SK-MEL-5 (cell line): ENCODE measurements at regions not wholly inside any gene's neighbourhood (a gene's known extent, or its start where the extent isn't known, plus 50 kb on each side); places are given as distances from the start of the nearest gene placed in this dataset.

ENCODE experiments used
- DNase-seq: peaks from one replicate; pipeline ENCODE4 v3.0.0-alpha.2; 2016; ENCODE audit warnings: low read depth, low spot score
- in situ Hi-C: cut with HindIII; loops from 2 replicates; pipeline ENCODE4 v1.10.0; 2016; ENCODE audit warnings: low sequenced_read_pairs, high pct_unique_total_duplicates, low pct_unique_long_range_greater_than_20kb

GRCh38 chr5:124581738-124582560 is 164.5 kb downstream of the ZNF608 start:
- in situ Hi-C loops = no loop called here
- DNase-seq = no peak

GRCh38 chr5:124580925-124581737 is 165.3 kb downstream of the ZNF608 start:
- in situ Hi-C loops = no loop called here
- peak; percentile 42 for DNase-seq

DNA sequence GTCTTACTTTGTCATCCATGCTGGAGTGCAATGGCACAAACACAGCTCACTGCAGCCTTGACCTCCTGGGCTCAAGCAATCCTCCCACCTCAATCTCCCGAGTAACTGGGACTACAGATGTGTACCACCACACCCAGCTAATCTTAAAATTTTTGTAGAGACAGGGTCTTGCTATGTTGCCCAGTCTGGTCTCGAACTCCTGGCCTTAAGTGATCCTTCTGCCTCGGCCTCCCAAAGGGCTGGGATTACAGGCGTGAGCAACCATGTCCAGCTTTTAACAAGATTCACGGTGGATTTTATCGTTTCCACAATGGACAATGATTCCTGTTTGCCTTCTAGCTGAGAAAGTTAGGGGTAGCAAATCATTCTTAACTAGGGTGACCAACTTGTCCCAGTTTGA is 165.9 kb downstream of the ZNF608 start:
- in situ Hi-C loops = no loop called here

GRCh38 chr5:124576848-124577409 is 169.5 kb downstream of the ZNF608 start:
- in situ Hi-C loops = no loop called here

More for the DNA sequence above, 165.9 kb downstream of the ZNF608 start:
- DNase-seq = no peak

DNA sequence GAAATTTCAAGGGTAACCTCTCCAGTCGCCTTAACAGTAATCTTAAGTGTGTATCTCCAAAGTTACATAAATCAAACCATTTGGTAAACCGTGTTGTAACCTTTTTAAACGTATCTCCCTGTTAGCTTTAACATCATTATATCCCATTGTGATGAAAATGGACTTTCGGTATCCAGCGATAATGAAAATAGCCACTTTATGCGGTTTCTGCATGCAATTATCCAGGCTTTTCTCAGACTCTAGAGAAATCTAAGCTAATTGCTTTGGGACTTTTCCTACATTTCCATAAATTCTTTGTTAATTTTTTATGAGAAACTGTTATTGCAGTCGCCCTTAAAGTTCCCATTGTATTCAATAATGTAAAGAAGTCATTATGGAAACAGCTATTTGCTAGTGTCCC is 170.7 kb downstream of the ZNF608 start:
- no peak for DNase-seq
- in situ Hi-C loops = no loop called here

More at GRCh38 chr5:124576848-124577409, 169.5 kb downstream of the ZNF608 start:
- DNase-seq = no peak

- DNase-seq = peak; percentile 51
- in situ Hi-C loops = no loop called here
Measured at GRCh38 chr5:124574521-124575436, 171.7 kb downstream of the ZNF608 start.

GRCh38 chr5:124572971-124573370 is 173.5 kb downstream of the ZNF608 start:
- DNase-seq = no peak
- in situ Hi-C loops = no loop called here

GRCh38 chr5:124570285-124571035 is 176.0 kb downstream of the ZNF608 start:
- DNase-seq = no peak
- in situ Hi-C loops = no loop called here

DNA sequence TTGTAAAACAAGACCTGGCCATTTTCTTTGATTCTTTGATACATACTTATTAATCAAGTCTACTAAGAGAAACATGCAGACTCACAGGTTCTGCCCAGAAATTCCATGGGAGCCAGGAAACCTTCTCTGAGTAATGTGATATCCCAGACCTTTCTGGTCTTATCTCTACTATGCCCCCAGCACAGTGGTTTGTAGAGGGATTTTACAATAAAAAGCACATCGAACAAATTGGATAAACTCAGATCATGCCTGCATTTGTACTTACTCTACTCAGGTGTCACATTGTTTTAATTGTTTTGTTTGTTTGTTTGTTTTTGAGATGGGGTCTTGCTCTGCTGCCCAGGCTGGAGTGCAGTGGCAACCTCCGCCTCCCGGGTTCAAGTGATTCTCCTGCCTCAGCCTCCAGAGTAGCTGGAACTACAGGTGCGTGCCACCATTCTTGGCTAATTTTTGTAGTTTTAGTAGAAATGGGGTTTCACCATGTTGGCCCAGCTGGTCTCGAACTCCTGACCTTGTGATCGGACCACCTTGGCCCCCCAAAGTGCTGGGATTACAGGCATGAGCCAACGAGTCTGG is 179.5 kb downstream of the ZNF608 start:
- in situ Hi-C loops = no loop called here
- no peak for DNase-seq

DNA sequence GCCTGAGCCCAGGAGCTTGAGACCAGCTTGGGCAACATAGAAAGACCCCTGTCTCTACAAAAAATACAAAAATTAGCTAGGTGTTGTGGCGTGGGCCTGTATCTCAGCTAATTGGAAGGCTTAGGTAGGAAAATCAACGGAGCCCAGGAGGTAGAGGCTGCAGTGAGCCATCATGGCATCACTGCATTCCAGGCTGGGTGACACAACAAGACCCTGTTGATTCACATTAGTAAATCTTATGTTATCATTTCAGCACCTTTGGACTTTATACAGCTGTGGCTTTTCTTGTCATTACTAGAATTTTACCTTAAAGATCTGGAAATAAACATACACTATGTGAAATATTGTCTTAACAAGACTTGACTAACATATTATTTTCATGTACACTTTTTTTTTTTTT is 185.0 kb downstream of the ZNF608 start:
- DNase-seq = no peak
- in situ Hi-C loops = no loop called here

DNA sequence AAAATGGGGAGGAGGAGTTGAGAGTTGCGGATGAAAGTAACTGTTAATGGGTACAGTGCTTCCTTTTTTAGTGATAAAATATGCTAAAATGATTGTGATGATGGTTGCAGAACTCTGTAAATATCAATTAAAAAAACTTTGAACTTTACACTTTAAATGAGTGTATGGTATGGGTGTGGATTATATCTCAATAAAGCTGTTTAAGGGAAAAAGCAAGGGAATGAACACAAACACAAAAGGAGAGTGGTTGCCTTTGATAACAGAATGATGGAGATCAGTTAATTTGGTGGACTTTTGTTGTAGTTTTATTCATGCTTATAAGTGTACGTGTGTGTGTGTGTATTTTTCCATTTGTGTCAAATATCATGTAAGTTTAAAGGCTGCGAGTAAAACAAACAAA is 186.1 kb downstream of the ZNF608 start:
- DNase-seq = no peak

GRCh38 chr5:124557761-124558160 is 188.7 kb downstream of the ZNF608 start:
- in situ Hi-C loops = no loop called here

More for the DNA sequence above, 186.1 kb downstream of the ZNF608 start:
- in situ Hi-C loops = no loop called here

GRCh38 chr5:124554746-124555578 is 191.5 kb downstream of the ZNF608 start:
- in situ Hi-C loops = no loop called here
- DNase-seq = peak; percentile 48

More at GRCh38 chr5:124557761-124558160, 188.7 kb downstream of the ZNF608 start:
- no peak for DNase-seq

DNA sequence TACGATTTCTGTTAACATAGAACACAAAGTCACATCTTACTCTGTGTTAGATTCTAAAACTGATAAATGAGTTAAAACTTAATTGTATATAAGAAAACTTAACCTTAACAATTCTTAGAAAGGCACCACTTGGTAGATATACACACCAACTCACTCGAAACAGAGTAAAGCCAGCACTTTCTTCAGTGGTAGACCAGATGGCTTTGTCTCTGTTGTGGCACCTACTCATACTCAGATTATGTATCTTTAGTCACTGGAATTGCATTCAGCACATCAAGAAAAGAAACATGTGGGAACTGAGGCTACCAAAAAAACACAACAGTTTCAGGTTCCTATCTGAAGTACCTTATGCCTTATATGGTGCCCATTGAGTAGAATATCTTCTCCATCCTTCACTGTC is 192.5 kb downstream of the ZNF608 start:
- in situ Hi-C loops = no loop called here
- DNase-seq = no peak

DNA sequence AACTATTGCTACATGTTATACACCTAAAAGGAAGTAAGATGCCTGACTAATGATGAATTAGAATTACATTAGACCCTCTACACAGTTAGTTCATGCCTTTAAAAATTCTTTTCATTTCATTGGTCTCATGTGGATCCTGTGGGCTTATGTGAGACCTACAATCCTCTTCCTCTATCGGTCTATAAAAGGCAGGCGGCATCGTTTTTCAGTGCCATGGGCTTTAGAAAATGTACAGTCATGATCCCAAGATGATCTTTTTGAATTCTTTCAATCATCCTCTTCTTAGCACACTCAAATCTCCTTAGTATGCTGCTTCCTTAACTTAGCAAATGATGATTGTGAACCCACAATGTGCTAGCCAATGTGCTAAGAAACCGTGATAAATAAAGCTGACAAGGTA is 193.9 kb downstream of the ZNF608 start:
- in situ Hi-C loops = no loop called here

GRCh38 chr5:124551939-124552279 is 194.5 kb downstream of the ZNF608 start:
- in situ Hi-C loops = no loop called here
- no peak for DNase-seq

More for the DNA sequence above, 193.9 kb downstream of the ZNF608 start:
- DNase-seq = no peak
